Gastroesophageal sphincter (tissue), 3 donors: ENCODE measurements at regions not wholly inside any gene's neighbourhood (a gene's known extent, or its start where the extent isn't known, plus 50 kb on each side); places are given as distances from the start of the nearest gene placed in this dataset.

Experiments
- EP300 ChIP-seq: sonication (generic); formaldehyde crosslinking; IDR thresholded peaks from one replicate; pipeline ENCODE4 v1.6.1; 2017; ENCODE audit warnings: antibody characterized with exemption, mild to moderate bottlenecking
- POLR2A ChIP-seq, 2 donors: fragments of 450-650 bp; IDR thresholded peaks; one replicate each; pipeline ENCODE4 v1.6.1; 2017; ENCODE audit warnings: antibody characterized with exemption in 2 of 2, mild to moderate bottlenecking in 2 of 2, moderate library complexity in 1 of 2
- POLR2AphosphoS5 ChIP-seq: sonication (generic); formaldehyde crosslinking; IDR thresholded peaks from one replicate; pipeline ENCODE4 v1.6.1; 2017; ENCODE audit warnings: antibody characterized with exemption
- TF ChIP-seq, protein P1 (sequence below), 4 experiments: fragments of 200-600 bp in 2 of 4; fragments of 450-650 bp in 2 of 4; sonication (generic) in 1 of 4; IDR thresholded peaks; one replicate each; pipeline ENCODE4 v1.5.1; 2017 to 2019; ENCODE audit warnings: antibody characterized with exemption in 4 of 4, mild to moderate bottlenecking in 2 of 4, moderate library complexity in 2 of 4

DNA sequence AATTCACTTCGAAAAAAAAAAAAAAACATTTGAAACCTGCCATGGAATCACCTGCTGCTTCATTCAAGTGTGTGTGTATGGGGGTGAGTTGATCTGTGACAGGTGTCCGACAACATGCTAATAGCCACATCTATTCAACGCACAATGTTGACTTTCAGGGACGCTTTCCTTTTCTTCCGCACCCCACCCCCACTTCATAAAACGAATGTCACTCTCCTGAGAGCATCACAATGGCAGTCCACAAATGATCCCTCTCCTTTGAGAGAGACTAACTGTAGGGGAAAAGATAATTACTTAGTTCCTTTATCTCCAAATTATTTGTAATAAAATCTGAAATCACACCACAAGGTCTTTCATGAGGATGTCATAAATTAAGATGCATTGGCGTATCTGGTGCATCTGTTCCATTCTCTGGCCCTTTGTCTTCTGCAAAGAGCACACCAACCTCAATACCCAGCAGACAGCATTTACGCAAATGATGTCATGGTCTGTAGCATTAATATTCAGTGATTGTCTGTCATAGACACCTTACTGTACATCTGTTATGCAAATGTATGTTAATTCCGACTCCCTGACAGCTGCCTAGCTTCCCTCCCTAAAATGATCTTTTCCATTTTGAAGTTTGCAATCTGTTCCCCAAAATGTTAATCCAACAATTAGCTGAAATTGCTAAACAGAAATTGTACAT is 640.0 kb upstream of the BOD1L1 start:
- TF ChIP-seq POLR2A (IDR thresholded peaks at IDR 0.05) (no peak), POLR2AphosphoS5 (no peak), EP300 (no peak)
- TF ChIP-seq, protein P1, sequence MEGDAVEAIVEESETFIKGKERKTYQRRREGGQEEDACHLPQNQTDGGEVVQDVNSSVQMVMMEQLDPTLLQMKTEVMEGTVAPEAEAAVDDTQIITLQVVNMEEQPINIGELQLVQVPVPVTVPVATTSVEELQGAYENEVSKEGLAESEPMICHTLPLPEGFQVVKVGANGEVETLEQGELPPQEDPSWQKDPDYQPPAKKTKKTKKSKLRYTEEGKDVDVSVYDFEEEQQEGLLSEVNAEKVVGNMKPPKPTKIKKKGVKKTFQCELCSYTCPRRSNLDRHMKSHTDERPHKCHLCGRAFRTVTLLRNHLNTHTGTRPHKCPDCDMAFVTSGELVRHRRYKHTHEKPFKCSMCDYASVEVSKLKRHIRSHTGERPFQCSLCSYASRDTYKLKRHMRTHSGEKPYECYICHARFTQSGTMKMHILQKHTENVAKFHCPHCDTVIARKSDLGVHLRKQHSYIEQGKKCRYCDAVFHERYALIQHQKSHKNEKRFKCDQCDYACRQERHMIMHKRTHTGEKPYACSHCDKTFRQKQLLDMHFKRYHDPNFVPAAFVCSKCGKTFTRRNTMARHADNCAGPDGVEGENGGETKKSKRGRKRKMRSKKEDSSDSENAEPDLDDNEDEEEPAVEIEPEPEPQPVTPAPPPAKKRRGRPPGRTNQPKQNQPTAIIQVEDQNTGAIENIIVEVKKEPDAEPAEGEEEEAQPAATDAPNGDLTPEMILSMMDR (IDR thresholded peaks at IDR 0.05) = no peak
